Testis (tissue), 2 donors: ENCODE measurements at regions not wholly inside any gene's neighbourhood (a gene's known extent, or its start where the extent isn't known, plus 50 kb on each side); places are given as distances from the start of the nearest gene placed in this dataset.

ENCODE experiments used
- DNase-seq: peaks from one replicate; pipeline ENCODE4 v3.0.0-alpha.2; 2019
- H3K27ac ChIP-seq, 2 donors: fragments of 200-600 bp; sonication (generic); one replicate each; pipeline ENCODE4 v1.5.1; 2019
- H3K27me3 ChIP-seq: fragments of 200-600 bp; sonication (generic); one replicate; pipeline ENCODE4 v1.5.1; 2019
- H3K36me3 ChIP-seq: fragments of 200-600 bp; sonication (generic); one replicate; pipeline ENCODE4 v1.5.1; 2017; ENCODE audit warnings: low read depth; ENCODE audit errors: missing control alignments
- H3K4me1 ChIP-seq: fragments of 200-600 bp; sonication (generic); one replicate; pipeline ENCODE4 v1.5.1; 2019
- H3K4me3 ChIP-seq, 2 donors: fragments of 200-600 bp; sonication (generic); one replicate each; pipeline ENCODE4 v1.5.1; 2017 to 2019
- H3K9me3 ChIP-seq: fragments of 200-600 bp; sonication (generic); one replicate; pipeline ENCODE4 v1.5.1; 2017
- POLR2A ChIP-seq: fragments of 450-650 bp; IDR thresholded peaks from one replicate; pipeline ENCODE4 v1.6.1; 2017; ENCODE audit warnings: antibody characterized with exemption, mild to moderate bottlenecking, moderate library complexity
- WGBS, 2 donors: methylation state at CpG; one replicate each; pipeline ENCODE4 v1.1.5; 2018; 5-methylcytosine and 5-hydroxymethylcytosine counted together
- intact Hi-C: fragments of 100-400 bp; cut with DNase I; formaldehyde crosslinking; loops from one replicate; pipeline ENCODE4 v1.15.1; 2023; ENCODE audit warnings: low total_unique reads
- TF ChIP-seq, protein P1 (sequence below), 3 experiments: fragments of 450-650 bp in 2 of 3; fragments of 200-600 bp in 1 of 3; sonication (generic) in 1 of 3; IDR thresholded peaks; one replicate each; pipeline ENCODE4 v1.5.1; 2016 to 2019; ENCODE audit warnings: antibody characterized with exemption in 3 of 3, mild to moderate bottlenecking in 2 of 3, moderate library complexity in 1 of 3

DNA sequence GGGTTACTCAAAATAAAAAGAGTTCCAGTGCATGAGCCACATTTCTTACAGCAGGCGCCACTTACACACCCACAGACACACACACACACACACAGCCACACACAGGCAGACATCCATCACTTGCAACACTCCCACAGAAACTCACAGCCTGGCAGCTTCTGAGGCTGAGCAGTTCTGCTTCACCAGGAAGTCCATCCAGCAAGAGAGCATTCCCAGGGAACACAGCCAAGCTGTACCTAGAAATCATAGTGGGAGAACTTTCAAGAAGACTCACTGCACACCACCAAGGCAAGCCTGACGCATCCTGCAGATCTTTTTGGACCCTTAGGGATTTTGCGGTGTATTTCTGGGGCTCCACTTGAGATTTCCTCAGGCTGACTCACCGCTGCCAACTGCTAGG, 140.9 kb upstream of the WSB1 start:
- TF ChIP-seq, protein P1, sequence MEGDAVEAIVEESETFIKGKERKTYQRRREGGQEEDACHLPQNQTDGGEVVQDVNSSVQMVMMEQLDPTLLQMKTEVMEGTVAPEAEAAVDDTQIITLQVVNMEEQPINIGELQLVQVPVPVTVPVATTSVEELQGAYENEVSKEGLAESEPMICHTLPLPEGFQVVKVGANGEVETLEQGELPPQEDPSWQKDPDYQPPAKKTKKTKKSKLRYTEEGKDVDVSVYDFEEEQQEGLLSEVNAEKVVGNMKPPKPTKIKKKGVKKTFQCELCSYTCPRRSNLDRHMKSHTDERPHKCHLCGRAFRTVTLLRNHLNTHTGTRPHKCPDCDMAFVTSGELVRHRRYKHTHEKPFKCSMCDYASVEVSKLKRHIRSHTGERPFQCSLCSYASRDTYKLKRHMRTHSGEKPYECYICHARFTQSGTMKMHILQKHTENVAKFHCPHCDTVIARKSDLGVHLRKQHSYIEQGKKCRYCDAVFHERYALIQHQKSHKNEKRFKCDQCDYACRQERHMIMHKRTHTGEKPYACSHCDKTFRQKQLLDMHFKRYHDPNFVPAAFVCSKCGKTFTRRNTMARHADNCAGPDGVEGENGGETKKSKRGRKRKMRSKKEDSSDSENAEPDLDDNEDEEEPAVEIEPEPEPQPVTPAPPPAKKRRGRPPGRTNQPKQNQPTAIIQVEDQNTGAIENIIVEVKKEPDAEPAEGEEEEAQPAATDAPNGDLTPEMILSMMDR (IDR thresholded peaks at IDR 0.05), result no peak
- TF ChIP-seq POLR2A, result no peak
- H3K4me3 ChIP-seq, result no peak overlapping the region
- no peak overlapping the region for H3K27ac ChIP-seq
- no peaks in the 10 kb centered on the region for H3K4me1 ChIP-seq
- WGBS, 2 donors, result 87 to 92% methylated on average over 4 of the region's 4 CpGs
- no peaks in the 10 kb centered on the region for H3K9me3 ChIP-seq
- no peaks in the 10 kb centered on the region for H3K27me3 ChIP-seq
- intact Hi-C loops, result no loop called here
- H3K36me3 ChIP-seq, result no peaks in the 10 kb centered on the region
- no peak for DNase-seq

DNA sequence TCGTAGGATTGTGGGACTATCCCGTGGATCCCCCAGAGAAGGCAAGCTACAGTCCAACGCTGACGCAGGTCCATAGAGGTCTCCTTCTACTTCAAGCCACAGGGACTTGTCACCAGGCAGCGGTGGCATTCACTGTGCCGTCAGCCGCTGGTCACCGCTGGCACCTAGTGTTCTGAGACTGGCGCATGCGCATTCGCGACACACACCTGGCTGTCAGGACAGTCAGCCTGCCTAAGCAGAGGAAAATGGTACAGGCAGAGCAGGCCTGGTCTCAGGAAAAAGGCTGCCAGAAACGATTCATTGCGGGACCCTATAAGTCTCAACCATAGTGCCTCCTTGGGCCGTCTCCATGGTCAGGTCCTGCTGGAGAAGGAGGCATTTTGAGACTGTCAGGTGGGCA, 138.0 kb upstream of the WSB1 start:
- intact Hi-C loops, result no loop called here
- 69 to 94% methylated on average over 15 of the region's 15 CpGs for WGBS, 2 donors

DNA sequence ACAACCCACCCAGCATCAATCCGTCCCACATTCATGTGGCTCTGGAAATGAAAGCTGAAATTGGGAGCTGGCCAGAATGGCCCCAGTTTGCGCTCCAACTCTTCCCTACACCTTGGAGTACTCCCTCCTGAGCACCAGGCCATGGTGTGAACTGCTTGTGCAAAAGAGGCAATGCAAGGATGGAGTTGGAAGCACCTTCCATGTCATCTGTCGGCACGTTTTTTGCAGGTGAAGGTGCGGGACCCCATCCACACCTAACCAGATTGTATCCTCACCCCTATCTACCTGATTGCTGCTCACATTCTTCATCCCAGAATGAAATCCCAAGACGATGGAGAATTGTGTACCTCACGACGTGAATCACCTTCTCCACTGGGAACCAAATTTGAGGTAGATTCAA, 136.6 kb upstream of the WSB1 start:
- no peak for TF ChIP-seq POLR2A
- TF ChIP-seq, protein P1 (IDR thresholded peaks at IDR 0.05), result no peak
- Histone ChIP-seq H3K4me1 (no peaks in the 10 kb centered on the region), H3K36me3 (no peaks in the 10 kb centered on the region), H3K4me3 (no peak overlapping the region), H3K9me3 (no peaks in the 10 kb centered on the region), H3K27me3 (no peaks in the 10 kb centered on the region), H3K27ac (no peak overlapping the region)
- no peak for DNase-seq
- intact Hi-C loops, result no loop called here
- WGBS, 2 donors, result 65 to 71% methylated on average over 4 to 8 of the region's 8 CpGs

More for the DNA sequence above, 138.0 kb upstream of the WSB1 start:
- no peaks in the 10 kb centered on the region for H3K4me1 ChIP-seq
- H3K4me3 ChIP-seq, result no peak overlapping the region
- H3K27me3 ChIP-seq, result no peaks in the 10 kb centered on the region
- DNase-seq, result no peak
- H3K27ac ChIP-seq, result no peak overlapping the region
- no peaks in the 10 kb centered on the region for H3K36me3 ChIP-seq
- TF ChIP-seq, protein P1 (IDR thresholded peaks at IDR 0.05), result no peak
- TF ChIP-seq POLR2A, result no peak
- H3K9me3 ChIP-seq, result no peaks in the 10 kb centered on the region

DNA sequence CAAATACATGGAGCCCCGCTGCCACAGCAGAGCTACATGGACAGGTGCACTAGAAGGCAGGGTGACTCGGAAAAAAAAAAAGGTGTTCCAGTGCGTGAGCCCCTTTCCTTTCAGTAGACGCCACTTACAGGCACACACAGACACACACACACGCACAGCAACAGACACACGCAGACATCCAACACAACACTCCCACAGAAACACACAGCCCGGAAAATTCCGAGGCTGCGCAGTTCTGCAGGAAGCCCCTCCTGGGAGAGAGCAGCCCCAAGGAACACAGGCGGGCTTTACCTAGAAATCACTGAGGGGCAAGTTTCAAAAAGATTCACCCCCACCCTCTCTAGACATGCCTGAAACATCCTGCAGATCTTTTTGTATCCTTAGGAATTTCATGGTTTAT, 136.0 kb upstream of the WSB1 start:
- no peaks in the 10 kb centered on the region for H3K9me3 ChIP-seq
- H3K27me3 ChIP-seq, result no peaks in the 10 kb centered on the region
- no peak for DNase-seq
- TF ChIP-seq, protein P1 (IDR thresholded peaks at IDR 0.05), result no peak
- no peak for TF ChIP-seq POLR2A
- no peak overlapping the region for H3K27ac ChIP-seq
- H3K4me3 ChIP-seq, result no peak overlapping the region
- no peaks in the 10 kb centered on the region for H3K4me1 ChIP-seq
- intact Hi-C loops, result no loop called here
- WGBS, 2 donors, result 59 to 78% methylated on average over 10 of the region's 10 CpGs
- no peaks in the 10 kb centered on the region for H3K36me3 ChIP-seq

DNA sequence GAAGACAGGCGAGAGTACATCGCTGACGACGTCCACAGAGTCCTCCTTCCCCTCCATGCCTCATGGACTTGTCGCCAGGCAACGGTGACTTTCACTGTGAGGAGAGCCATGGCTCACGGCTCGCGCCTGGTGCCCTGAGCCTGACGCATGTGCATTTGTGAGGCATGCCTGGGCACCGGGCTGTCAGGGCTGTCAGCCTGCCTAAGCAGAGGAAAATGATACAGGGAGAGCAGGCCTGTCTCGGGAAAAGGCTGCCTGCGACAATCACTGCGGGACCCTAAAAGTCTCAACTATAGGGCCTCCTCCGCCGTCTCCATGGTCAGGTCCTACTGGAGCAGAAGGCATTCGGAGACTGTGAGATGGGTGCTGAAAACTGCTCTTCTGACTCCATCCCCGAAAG, 135.5 kb upstream of the WSB1 start:
- 69 to 89% methylated on average over 16 to 18 of the region's 18 CpGs for WGBS, 2 donors
- Histone ChIP-seq H3K4me1 (no peaks in the 10 kb centered on the region), H3K36me3 (no peaks in the 10 kb centered on the region), H3K27me3 (no peaks in the 10 kb centered on the region), H3K9me3 (no peaks in the 10 kb centered on the region), H3K27ac (no peak overlapping the region), H3K4me3 (no peak overlapping the region)
- intact Hi-C loops, result no loop called here
- DNase-seq, result no peak
- no peak for TF ChIP-seq POLR2A
- TF ChIP-seq, protein P1 (IDR thresholded peaks at IDR 0.05), result no peak
